ENCODE measurements at regions not wholly inside any gene's neighbourhood (a gene's known extent, or its start where the extent isn't known, plus 50 kb on each side); places are given as distances from the start of the nearest gene placed in this dataset.

- H3K4me3 ChIP-seq (ENCODE audit: low read depth, low read length), result no peak overlapping the region
- no peak for TF ChIP-seq CTCF (conservative IDR thresholded peaks at IDR 0.05; ENCODE audit: low read depth, low read length)
- no peak for DNase-seq (ENCODE audit: low read depth)
These were observed 468.1 kb downstream of the BTG1 start for GRCh38 chr12:91677556-91677955.

GRCh38 chr12:91675401-91675800 lies 470.2 kb downstream of the BTG1 start:
- no peak for DNase-seq (ENCODE audit: low read depth)
- no peak for TF ChIP-seq CTCF (conservative IDR thresholded peaks at IDR 0.05; ENCODE audit: low read depth, low read length)
- no peak overlapping the region for H3K4me3 ChIP-seq (ENCODE audit: low read depth, low read length)

GRCh38 chr12:91672130-91672529 lies 473.5 kb downstream of the BTG1 start:
- DNase-seq (ENCODE audit: low read depth), result no peak
- no peak overlapping the region for H3K4me3 ChIP-seq (ENCODE audit: low read depth, low read length)
- no peak for TF ChIP-seq CTCF (conservative IDR thresholded peaks at IDR 0.05; ENCODE audit: low read depth, low read length)

GRCh38 chr12:91667694-91668093 lies 478.0 kb downstream of the BTG1 start:
- DNase-seq (ENCODE audit: low read depth), result no peak
- no peak for TF ChIP-seq CTCF (conservative IDR thresholded peaks at IDR 0.05; ENCODE audit: low read depth, low read length)
- H3K4me3 ChIP-seq (ENCODE audit: low read depth, low read length), result no peak overlapping the region

- H3K4me3 ChIP-seq (ENCODE audit: low read depth, low read length), result no peak overlapping the region
- no peak for DNase-seq (ENCODE audit: low read depth)
- no peak for TF ChIP-seq CTCF (conservative IDR thresholded peaks at IDR 0.05; ENCODE audit: low read depth, low read length)
These were observed 481.1 kb upstream of the DCN start for GRCh38 chr12:91663744-91664143.

GRCh38 chr12:91663310-91663709 lies 480.7 kb upstream of the DCN start:
- no peak for TF ChIP-seq CTCF (conservative IDR thresholded peaks at IDR 0.05; ENCODE audit: low read depth, low read length)
- no peak overlapping the region for H3K4me3 ChIP-seq (ENCODE audit: low read depth, low read length)
- DNase-seq (ENCODE audit: low read depth), result no peak

GRCh38 chr12:91662021-91662420 lies 479.4 kb upstream of the DCN start:
- H3K4me3 ChIP-seq (ENCODE audit: low read depth, low read length), result no peak overlapping the region
- DNase-seq (ENCODE audit: low read depth), result peak; percentile 73
- TF ChIP-seq CTCF (conservative IDR thresholded peaks at IDR 0.05; ENCODE audit: low read depth, low read length), result no peak

Data from choroid plexus epithelial cell (primary cell).